BJ (cell line): ENCODE measurements at regions not wholly inside any gene's neighbourhood (a gene's known extent, or its start where the extent isn't known, plus 50 kb on each side); places are given as distances from the start of the nearest gene placed in this dataset.

Experiments
- CTCF ChIA-PET: fragments of 350-600 bp; formaldehyde crosslinking; extraction: SDS; loops from one replicate; lab custom pipeline; 2021; ENCODE audit warnings: antibody characterized with exemption, inconsistent platforms; lab: Yijun Ruan, JAX
- POLR2A ChIA-PET: fragments of 300-600 bp; sonication (Branson Sonifier 250); formaldehyde crosslinking; extraction: SDS; loops from one replicate; lab custom pipeline; 2021; ENCODE audit warnings: antibody characterized with exemption; lab: Charles Lee
- DNase-seq: peaks from one replicate; pipeline ENCODE4 v3.0.0-alpha.2; 2011; ENCODE audit warnings: low read depth
- H3K27me3 ChIP-seq: 2 replicates; pipeline ENCODE4 v1.6.0; 2011; ENCODE audit warnings: low read length; ENCODE audit not compliant: control insufficient read depth, insufficient read depth
- H3K36me3 ChIP-seq: 2 replicates; pipeline ENCODE4 v1.5.1; 2011; ENCODE audit warnings: low read length; ENCODE audit not compliant: control insufficient read depth, insufficient read depth
- H3K4me3 ChIP-seq: 2 replicates; pipeline ENCODE4 v1.5.1; 2011; ENCODE audit warnings: low read depth, mild to moderate bottlenecking, control low read depth, low read length
- CTCF ChIP-seq: IDR thresholded peaks from 2 replicates; pipeline ENCODE4 v1.5.1; 2011; ENCODE audit warnings: low read depth, mild to moderate bottlenecking, control low read depth, inconsistent platforms, low read length, moderate library complexity; ENCODE audit not compliant: insufficient read depth

DNA sequence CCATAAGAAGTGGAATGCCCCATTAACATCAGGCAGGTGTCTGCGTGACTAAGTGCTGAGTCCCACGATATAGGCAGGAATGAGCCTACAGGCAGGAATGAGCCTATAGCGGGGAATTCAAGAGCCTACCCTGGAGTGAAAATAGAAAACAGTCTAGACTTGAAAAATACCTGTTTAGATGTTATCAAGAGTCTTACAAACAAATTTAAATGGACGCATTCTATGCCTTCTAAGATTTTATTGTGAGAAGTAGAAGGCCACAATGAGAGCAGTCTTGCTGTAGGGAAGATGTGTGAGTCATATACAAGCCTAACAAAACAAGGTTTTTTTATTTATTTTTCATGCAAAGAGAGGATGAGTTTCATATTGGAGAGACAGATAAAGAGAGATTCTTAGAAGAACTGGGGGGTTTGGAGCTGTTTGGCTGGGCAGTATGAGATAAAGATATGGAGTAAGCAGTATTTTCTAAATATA, 200.8 kb upstream of the ZC3H12C start:
- Histone ChIP-seq H3K36me3 (no peaks in the 10 kb centered on the region), H3K27me3 (no peaks in the 10 kb centered on the region; the same call in 1 of the 2 replicates), H3K4me3 (no peak overlapping the region)
- ChIA-PET POLR2A (no interaction called here), CTCF (no interaction called here)
- no peak for DNase-seq
- TF ChIP-seq CTCF = no peak

DNA sequence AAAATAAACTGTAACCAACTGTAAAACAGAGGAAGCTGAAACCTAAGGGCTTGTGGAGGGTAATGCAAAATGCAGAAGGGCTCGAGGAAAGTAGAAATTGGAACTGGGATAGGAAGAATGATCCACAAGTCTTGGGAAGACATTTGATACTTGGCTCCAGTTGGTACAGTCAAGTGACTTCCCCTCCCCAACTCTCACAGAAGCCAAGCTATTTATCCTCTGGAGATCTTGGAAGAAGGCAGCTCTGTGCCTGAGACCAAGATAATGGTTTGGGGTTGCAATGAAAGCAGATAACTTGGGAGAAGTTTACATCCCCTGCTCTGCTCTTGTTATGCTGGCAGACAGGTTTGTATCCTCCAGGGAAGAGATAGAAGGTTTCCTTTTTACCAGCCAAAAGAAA, 198.9 kb upstream of the ZC3H12C start:
- Histone ChIP-seq H3K27me3 (no peaks in the 10 kb centered on the region), H3K36me3 (no peaks in the 10 kb centered on the region), H3K4me3 (no peak overlapping the region)
- ChIA-PET CTCF (no interaction called here), POLR2A (no interaction called here)
- no peak for DNase-seq
- no peak for TF ChIP-seq CTCF

DNA sequence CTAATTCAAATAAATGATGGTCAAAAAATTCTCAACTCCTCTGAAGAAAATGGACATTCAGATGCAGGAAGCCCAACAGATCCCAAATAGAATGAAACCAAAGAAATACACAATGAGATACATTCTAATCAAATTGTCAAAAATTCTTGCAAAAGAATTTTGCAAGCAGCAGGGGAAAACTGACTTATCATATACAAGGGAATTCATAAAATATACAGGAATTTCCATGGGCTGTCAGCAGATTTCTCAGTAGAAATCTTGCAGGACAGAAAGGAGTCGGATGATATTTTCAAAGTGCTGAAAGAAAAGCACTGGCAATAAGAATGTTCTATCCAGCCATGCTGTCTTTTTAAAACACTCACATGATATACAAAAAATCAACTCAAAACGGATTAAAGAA, 194.6 kb upstream of the ZC3H12C start:
- CTCF ChIA-PET = no interaction called here
- H3K4me3 ChIP-seq = no peak overlapping the region
- no peak for TF ChIP-seq CTCF
- DNase-seq = no peak
- H3K27me3 ChIP-seq = no peaks in the 10 kb centered on the region
- POLR2A ChIA-PET = no interaction called here
- H3K36me3 ChIP-seq = no peaks in the 10 kb centered on the region

GRCh38 chr11:109902764-109903433, 190.3 kb upstream of the ZC3H12C start:
- H3K4me3 ChIP-seq = no peak overlapping the region
- H3K27me3 ChIP-seq = no peaks in the 10 kb centered on the region
- no peak for DNase-seq
- ChIA-PET POLR2A (no interaction called here), CTCF (no interaction called here)
- no peaks in the 10 kb centered on the region for H3K36me3 ChIP-seq
- TF ChIP-seq CTCF = no peak

DNA sequence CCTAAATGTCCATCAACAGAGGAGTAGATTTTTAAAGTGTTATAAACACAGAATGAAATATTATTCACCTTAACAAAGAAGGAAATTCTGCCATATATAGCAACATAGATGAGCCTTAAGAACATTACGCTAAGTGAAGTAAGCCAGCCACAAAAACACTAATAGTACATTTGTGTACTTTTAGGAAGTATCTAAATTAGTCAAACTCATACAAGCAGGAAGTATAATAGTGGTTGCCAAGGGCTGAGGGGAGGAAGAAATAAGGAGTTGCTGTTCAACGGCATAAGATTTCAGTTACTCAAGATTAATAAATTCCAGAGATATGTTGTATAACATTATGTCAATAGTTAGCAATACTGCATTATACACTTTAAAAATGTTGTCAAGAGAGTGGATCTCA, 181.7 kb upstream of the ZC3H12C start:
- no peak for TF ChIP-seq CTCF
- Histone ChIP-seq H3K4me3 (no peak overlapping the region), H3K36me3 (no peaks in the 10 kb centered on the region), H3K27me3 (no peaks in the 10 kb centered on the region)
- CTCF ChIA-PET = interaction anchor here (0.6 kb wide), 1 partner anchor 19 kb away, joined by 3 read pairs; no protein-coding TSS in a partner anchor
- no peak for DNase-seq
- POLR2A ChIA-PET = no interaction called here
